ENCODE measurements at regions not wholly inside any gene's neighbourhood (a gene's known extent, or its start where the extent isn't known, plus 50 kb on each side); places are given as distances from the start of the nearest gene placed in this dataset.

- Histone ChIP-seq H3K9ac (replicated peaks in 1 of 4; ENCODE audit: extremely low read depth in 1 of 4, low read depth in 3 of 4, low read length in 3 of 4) (no peak overlapping the region), H2AFZ (ENCODE audit: low read length) (no peak overlapping the region), H3K4me1 (replicated peaks in 1 of 4; ENCODE audit: control insufficient read depth in 3 of 4, insufficient read depth in 4 of 4, low read length in 3 of 4) (peaks cover 0 to 4% (median 2%) of the 10 kb centered on the region in 4 experiments; a peak in 2 of 7 replicates), H3K36me3 (ENCODE audit: control insufficient read depth in 2 of 4, insufficient read depth in 4 of 4, low read length in 3 of 4) (no peaks in the 10 kb centered on the region; a peak in 1 of 8 replicates), H4K5ac (ENCODE audit: insufficient read length, low read depth, low read length) (no peak overlapping the region), H3K18ac (ENCODE audit: extremely low read depth, low read length) (no peak overlapping the region), H3K4me2 (ENCODE audit: insufficient read depth in 1 of 2, low read depth in 2 of 2, low read length in 2 of 2) (no peak overlapping the region), H3K56ac (replicated peaks; ENCODE audit: insufficient read length, low read depth, low read length) (no peak overlapping the region), H3K27ac (ENCODE audit: low read depth, low read length) (no peak overlapping the region), H3K4ac (replicated peaks; ENCODE audit: insufficient read length, low read depth, low read length) (no peak overlapping the region), H4K20me1 (replicated peaks in 1 of 2; ENCODE audit: control insufficient read depth in 1 of 2, insufficient read depth in 2 of 2, low read length in 2 of 2) (no peaks in the 10 kb centered on the region), H3K27me3 (replicated peaks in 1 of 4; ENCODE audit: control insufficient read depth in 3 of 4, extremely low read depth in 1 of 4, insufficient read depth in 3 of 4, low read length in 3 of 4) (no peaks in the 10 kb centered on the region), H2BK15ac (ENCODE audit: low read length) (no peak overlapping the region), H3K14ac (ENCODE audit: insufficient read length) (no peak overlapping the region), H4K8ac (ENCODE audit: extremely low read depth, insufficient read depth, low read length) (no peak overlapping the region), H2AK5ac (ENCODE audit: low read depth, low read length) (no peak overlapping the region), H3K9me3 (ENCODE audit: insufficient read depth in 2 of 2, low read depth in 1 of 2, low read length in 1 of 2) (0 out of 4 replicates have a peak, but pooled peaks cover 3 to 4% of the 10 kb centered on the region in 2 experiments), H3K4me3 (ENCODE audit: extremely low read depth in 1 of 4, insufficient read depth in 2 of 4, low read depth in 3 of 4, low read length in 4 of 4) (no peak overlapping the region), H3K79me1 (ENCODE audit: low read depth, low read length) (no peaks in the 10 kb centered on the region), H2BK5ac (ENCODE audit: low read depth, low read length) (no peak overlapping the region), H3K23me2 (ENCODE audit: low read depth, low read length) (peaks cover 2% of the 10 kb centered on the region; the same call in 1 of the 2 replicates), H4K91ac (replicated peaks; ENCODE audit: insufficient read length, low read length) (no peak overlapping the region), H2BK12ac (ENCODE audit: low read depth, low read length) (no peak overlapping the region), H3K79me2 (ENCODE audit: control insufficient read depth in 1 of 2, insufficient read depth in 2 of 2, low read length in 2 of 2) (no peaks in the 10 kb centered on the region), H2BK120ac (replicated peaks; ENCODE audit: low read depth, low read length) (no peak overlapping the region), H3K23ac (ENCODE audit: insufficient read length) (no peak overlapping the region), H2BK20ac (ENCODE audit: low read length) (no peak overlapping the region)
- 93% methylated on average over 2 of the region's 2 CpGs; no CpG with 5 or more reads in 1 of the 2 experiments for WGBS, 2 experiments (ENCODE audit: extremely low coverage in 1 of 2, insufficient coverage in 1 of 2, insufficient read length in 1 of 2, insufficient replicate concordance in 2 of 2, low coverage in 1 of 2, low lambda C conversion rate in 2 of 2, missing lambda C conversion rate in 1 of 2)
- ChIA-PET CTCF (ENCODE audit: partially characterized antibody) (no interaction called here), POLR2A (ENCODE audit: partially characterized antibody) (no interaction called here)
- DNase-seq (ENCODE audit: low read depth in 1 of 2, low spot score in 2 of 2): no peak
- no peak for FAIRE-seq
- no peak for TF ChIP-seq ASH2L (IDR thresholded peaks at IDR 0.05; ENCODE audit: low read length)
- TF ChIP-seq KDM5A (IDR thresholded peaks at IDR 0.05; ENCODE audit: low read length): no peak
- TF ChIP-seq SP1 (IDR thresholded peaks at IDR 0.05; ENCODE audit: low read depth, low read length): no peak
- TF ChIP-seq RFX5 (IDR thresholded peaks at IDR 0.05; ENCODE audit: borderline replicate concordance, low read depth, low read length): no peak
Measured at GRCh38 chr11:135023499-135023898, 611.5 kb upstream of the B3GAT1 start.
